M059J (cell line): ENCODE measurements at regions not wholly inside any gene's neighbourhood (a gene's known extent, or its start where the extent isn't known, plus 50 kb on each side); places are given as distances from the start of the nearest gene placed in this dataset.
"Not testable (repeated sequence)": the region's sequence is repeated elsewhere in the genome, so short reads cannot be mapped to it uniquely, and the experiment has no call there.

Experiments used
- DNase-seq: peaks from one replicate; pipeline ENCODE4 v3.0.0-alpha.2; 2012; ENCODE audit warnings: low read depth

- DNase-seq, result no peak
Measured at GRCh38 chr12:5308996-5309395, 122.9 kb upstream of the NTF3 start.

DNA sequence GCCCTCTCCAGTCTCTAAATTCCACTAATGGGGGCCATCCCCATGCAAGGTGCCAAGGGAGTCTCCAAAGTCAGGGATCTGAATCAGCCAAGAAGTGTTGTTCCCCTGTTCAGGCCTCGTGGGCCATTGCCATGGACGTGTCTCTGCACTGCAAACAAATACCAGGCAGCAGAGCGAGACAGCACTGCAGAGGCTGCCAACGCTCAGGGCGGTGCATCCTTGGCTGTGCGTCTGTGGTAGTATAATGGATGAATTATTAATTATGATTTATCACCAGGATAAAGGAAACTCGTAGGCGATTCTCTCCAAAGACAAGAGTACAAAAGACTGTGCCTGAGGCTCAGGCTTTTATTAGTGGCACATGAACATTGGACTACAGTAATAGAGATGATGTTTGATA lies 122.3 kb upstream of the NTF3 start:
- no peak for DNase-seq

DNA sequence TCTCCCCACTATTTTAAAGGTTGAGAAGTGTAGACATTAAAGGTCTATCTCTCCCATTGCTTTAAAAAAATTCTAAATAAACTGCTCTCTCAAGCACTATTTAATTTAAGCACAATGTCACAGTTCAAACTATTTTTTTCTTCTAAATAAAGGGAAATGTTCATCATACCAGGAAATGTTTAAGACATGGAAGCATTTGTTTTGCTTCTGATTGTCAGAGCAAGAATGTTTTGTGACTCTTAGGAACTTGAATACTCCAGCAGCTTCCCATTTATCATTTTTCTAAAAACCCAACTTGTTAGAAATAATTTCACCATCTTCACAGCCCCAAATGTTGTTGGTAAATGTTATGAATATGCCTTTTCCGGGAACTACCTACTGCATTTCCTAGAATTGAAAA lies 121.8 kb upstream of the NTF3 start:
- DNase-seq, result no peak

- DNase-seq, result peak; percentile 9
Measured at GRCh38 chr12:5317556-5317955, 114.4 kb upstream of the NTF3 start.

DNA sequence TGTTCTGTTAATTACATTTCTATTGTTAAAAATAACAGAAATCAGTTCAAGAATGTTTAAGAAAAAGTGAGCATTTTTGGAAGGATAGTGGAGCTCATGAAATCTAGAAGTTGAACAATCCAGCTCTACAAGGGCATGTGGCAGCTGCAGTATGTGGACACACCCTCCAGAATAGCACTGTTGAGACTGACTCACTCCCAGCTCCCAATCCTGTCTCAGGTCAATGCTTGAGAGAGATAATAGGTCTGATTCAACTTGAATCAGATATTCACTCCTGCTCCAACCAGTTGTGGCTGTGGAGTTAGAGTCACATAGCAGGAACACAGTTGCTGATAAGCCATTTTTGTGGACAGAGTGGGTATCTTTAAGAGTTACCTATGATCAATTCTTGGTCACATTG lies 113.0 kb upstream of the NTF3 start:
- peak; percentile 83 for DNase-seq

- no peak for DNase-seq
Measured at GRCh38 chr12:5328669-5329517, 103.0 kb upstream of the NTF3 start.

- no peak for DNase-seq
Measured at GRCh38 chr12:5332551-5332950, 99.4 kb upstream of the NTF3 start.

GRCh38 chr12:5333096-5333495 lies 98.8 kb upstream of the NTF3 start:
- no peak for DNase-seq

GRCh38 chr12:5335069-5335468 lies 96.8 kb upstream of the NTF3 start:
- DNase-seq, result peak; percentile 14

DNA sequence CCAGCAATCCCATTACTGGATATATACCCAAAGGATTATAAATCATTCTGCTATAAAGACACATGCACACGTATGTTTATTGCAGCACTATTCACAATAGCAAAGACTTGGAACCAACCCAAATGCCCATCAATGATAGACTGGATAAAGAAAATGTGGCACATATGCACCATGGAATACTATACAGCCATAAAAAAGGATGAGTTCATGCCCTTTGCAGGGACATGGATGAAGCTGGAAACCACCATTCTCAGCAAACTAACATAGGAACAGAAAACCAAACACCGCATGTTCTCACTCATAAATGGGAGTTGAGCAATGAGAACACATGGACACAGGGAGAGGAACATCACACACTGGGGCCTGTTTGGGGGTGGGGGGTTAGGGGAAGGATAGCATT lies 90.8 kb upstream of the NTF3 start:
- not testable (repeated sequence) for DNase-seq

GRCh38 chr12:5343711-5344110 lies 88.2 kb upstream of the NTF3 start:
- no peak for DNase-seq

DNA sequence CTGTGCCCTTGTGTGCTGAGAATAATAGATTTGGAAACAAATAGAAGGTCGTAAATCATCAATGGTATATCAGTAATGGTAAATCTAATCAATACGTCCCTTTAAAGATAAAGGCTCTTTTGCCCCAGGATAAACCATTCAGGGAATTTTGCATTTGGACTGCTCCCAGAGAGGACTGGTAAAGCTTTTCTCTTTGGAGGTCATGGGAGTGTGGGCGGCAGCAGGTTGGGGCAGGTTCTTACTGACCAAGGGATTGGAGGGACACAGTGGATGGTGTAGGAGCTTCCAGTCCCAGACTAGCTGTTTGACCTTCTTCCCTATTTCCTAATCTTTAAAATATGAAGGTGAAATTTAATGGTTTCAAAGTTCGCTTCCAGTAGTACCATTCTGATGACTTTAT lies 87.8 kb upstream of the NTF3 start:
- DNase-seq, result no peak

DNA sequence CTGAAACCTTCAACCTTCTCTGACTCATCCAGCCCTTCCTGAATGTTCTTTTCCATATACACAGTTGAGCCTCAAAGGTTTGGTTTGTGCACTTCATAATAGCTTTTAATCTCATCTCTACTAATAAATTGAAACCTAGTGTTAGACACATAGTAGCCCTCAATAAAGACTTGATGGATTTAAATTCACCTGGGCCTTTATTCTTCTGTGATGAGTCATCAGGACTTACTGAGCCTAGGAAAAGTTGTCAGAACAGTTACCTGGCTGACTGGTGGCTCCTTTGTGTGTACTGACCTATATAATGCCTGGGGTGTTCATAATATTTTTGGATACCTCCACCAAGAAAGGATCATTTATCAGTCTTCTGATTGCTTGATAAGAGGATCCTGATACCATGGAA lies 86.4 kb upstream of the NTF3 start:
- DNase-seq, result no peak

GRCh38 chr12:5348057-5348456 lies 83.9 kb upstream of the NTF3 start:
- no peak for DNase-seq

DNA sequence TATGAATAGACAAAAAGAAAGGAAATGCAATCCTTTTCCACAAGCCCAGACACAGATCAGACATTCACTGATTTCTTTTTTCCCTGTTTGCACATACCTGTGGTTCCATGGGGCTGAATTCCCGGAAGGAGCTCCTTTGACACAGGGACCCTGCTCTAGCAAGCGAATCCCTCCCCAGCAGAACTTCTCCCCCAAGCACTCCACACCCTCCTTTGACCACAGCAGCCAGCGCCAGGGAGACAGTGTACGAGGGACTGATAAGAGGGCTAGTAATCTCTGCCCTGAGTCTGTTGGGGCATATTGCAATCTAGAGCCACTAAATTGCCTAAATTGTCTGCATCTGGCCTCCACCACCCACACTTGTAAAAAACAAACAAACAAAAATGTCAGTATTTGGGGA lies 83.4 kb upstream of the NTF3 start:
- DNase-seq, result peak; percentile 6

DNA sequence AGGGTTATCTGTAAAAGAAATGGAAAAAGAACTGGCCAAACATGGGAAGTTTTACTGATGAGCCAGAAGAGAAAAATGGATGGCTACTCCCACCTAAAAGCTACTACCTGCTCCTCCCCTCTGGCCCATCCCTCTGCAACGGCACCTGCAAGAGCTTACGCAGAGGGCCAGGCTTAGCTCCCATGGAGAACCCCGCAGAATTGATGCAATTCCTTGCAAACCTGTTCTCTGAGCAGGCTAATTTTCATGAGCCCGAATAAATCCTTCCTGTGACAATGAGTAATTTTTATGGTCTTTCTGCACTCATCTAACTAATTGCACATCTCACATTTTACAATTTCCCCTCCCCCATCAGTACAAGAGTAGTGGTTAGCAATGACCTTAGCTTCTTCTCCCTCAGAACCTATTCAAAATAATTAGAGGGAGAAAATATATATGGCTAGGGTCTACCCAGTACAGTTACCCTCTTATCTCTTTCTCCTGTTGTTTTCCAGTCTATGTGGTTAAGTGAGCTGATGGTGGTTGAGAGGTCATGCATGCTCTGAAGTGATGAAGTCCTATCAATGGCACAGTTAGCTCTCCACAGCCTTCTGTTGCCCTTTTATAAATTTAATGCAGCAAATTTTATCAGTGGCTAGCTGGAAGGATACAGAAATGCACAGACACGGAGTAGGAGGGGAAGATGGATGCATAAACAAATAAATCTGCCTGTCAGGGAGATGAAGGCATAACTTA lies 67.7 kb upstream of the NTF3 start:
- no peak for DNase-seq

GRCh38 chr12:5369298-5369697 lies 62.6 kb upstream of the NTF3 start:
- DNase-seq, result no peak

GRCh38 chr12:5371631-5372030 lies 60.3 kb upstream of the NTF3 start:
- no peak for DNase-seq

DNA sequence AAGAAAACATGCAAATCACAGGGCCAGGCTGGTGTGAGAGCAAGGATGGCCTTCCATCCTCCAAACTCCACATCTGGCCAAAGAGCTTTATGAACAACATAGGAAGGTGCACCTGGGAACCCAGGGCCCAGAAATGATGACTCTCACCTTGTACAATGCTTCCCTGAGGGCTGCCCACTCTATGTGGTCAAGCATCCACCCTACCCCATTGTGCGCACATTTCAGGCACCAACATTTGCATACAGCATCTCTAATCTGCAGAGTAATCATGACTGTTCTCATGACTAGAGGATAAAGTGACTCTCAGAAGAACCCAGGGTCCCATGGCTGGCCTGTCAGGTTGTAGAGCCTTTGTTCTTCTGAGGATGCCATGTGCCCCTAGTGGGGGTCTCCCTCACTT lies 57.2 kb upstream of the NTF3 start:
- DNase-seq, result no peak

GRCh38 chr12:5375547-5376295 lies 56.2 kb upstream of the NTF3 start:
- no peak for DNase-seq

GRCh38 chr12:5376591-5377207 lies 55.2 kb upstream of the NTF3 start:
- DNase-seq, result peak; percentile 11

GRCh38 chr12:5377997-5378592 lies 53.8 kb upstream of the NTF3 start:
- peak; percentile 42 for DNase-seq
